GM12874 (cell line): ENCODE measurements at regions not wholly inside any gene's neighbourhood (a gene's known extent, or its start where the extent isn't known, plus 50 kb on each side); places are given as distances from the start of the nearest gene placed in this dataset.

ENCODE experiments used
- CTCF ChIP-seq: IDR thresholded peaks from 2 replicates; pipeline ENCODE4 v1.5.1; 2011; ENCODE audit warnings: low read depth, mild to moderate bottlenecking, control low read depth, low read length, moderate library complexity; ENCODE audit not compliant: insufficient read depth

DNA sequence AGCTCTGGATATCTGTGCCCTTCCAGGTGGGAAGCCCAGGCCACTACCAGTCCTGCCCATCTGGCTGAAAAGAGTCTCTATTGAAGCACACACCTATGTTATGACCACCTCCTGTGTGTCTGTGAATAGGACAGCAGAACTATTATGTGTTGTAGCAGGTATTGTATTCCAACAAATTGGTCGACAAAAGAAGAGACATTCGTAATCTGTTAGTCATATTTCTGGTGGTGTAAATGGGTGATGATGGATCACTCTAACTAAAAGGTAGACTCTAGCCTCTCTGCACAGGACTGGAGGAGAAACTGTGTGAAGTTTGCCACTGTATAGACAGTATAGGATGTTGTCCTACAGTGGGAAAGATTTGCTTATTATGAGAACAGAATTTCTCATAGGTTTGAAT lies 416.1 kb downstream of the TMEM38B start:
- no peak for TF ChIP-seq CTCF

GRCh38 chr9:106111039-106111730 lies 416.8 kb downstream of the TMEM38B start:
- TF ChIP-seq CTCF, result no peak

- no peak for TF ChIP-seq CTCF
These were observed 418.6 kb downstream of the TMEM38B start for GRCh38 chr9:106112935-106113334.

GRCh38 chr9:106119176-106119575 lies 424.8 kb downstream of the TMEM38B start:
- TF ChIP-seq CTCF, result no peak

DNA sequence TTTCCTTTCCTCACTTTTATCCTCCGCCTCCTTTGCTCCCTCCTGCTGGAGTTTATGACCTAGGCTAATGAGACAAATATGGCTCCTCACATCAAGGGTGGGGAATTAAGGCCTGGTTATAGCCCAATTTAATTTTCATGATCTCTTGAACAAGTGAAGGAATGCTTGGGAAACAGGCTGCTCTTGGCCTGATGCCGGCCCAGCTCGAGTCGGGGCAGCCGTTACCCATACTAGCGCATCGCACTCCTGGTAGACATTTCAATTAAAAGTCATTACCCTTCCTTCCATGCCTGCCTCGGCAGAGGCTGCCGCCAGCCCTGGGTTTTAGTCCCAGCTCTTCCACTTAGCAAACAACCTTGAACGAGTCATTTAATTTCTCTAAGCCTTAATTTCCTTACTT lies 425.7 kb downstream of the TMEM38B start:
- TF ChIP-seq CTCF, result no peak

- no peak for TF ChIP-seq CTCF
These were observed 433.4 kb downstream of the TMEM38B start for GRCh38 chr9:106127776-106128175.

DNA sequence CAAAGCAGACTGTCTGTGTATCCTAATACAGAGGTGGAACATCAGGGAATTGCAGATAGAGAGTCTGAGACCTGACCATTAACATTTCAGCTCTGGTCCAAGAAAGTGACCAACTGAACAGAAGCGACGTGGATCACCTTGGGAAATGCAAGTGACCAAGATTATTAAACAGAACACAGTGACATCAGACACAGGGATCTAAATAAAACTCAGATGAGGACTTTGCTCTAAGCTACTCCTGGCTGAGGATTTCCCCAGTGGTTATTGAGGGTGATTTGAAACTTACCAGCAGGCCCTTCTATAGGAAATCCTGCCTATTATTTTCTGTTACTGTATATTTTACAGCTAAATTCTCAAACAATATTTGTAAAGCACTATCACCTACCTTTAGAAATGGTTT lies 436.0 kb downstream of the TMEM38B start:
- TF ChIP-seq CTCF, result no peak
